Anterior cingulate cortex (tissue), 58 donors: ENCODE measurements at regions not wholly inside any gene's neighbourhood (a gene's known extent, or its start where the extent isn't known, plus 50 kb on each side); places are given as distances from the start of the nearest gene placed in this dataset.
"Not testable (repeated sequence)": the region's sequence is repeated elsewhere in the genome, so short reads cannot be mapped to it uniquely, and the experiment has no call there.

ENCODE experiments used
- DNase-seq, 58 donors: peaks; one replicate each; lab custom pipeline; 2025; lab: John Stamatoyannopoulos, UW

DNA sequence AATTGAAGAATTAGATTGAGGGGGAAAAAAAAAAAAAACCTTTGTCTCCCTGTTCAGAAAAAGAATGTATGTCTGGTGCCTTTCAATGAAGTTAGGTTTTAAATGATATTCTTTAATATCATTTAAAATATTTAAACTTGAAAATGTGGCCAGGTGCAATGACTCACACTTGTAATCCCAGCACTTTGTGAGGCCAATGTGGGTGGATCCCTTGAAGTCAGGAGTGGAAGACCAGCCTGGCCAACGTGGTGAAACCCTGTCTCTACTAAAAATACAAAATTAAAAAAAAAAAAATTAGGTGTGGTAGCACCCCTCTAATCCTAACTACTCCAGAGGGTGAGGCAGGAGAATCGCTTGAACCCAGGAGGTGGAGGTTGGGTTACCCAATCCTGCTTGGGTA lies 111.1 kb upstream of the RASA1 start:
- DNase-seq: no peak

- no peak for DNase-seq
Observed at GRCh38 chr5:87164409-87164808, 103.3 kb upstream of the RASA1 start.

- no peak for DNase-seq
Observed at GRCh38 chr5:87169300-87169991, 98.2 kb upstream of the RASA1 start.

DNA sequence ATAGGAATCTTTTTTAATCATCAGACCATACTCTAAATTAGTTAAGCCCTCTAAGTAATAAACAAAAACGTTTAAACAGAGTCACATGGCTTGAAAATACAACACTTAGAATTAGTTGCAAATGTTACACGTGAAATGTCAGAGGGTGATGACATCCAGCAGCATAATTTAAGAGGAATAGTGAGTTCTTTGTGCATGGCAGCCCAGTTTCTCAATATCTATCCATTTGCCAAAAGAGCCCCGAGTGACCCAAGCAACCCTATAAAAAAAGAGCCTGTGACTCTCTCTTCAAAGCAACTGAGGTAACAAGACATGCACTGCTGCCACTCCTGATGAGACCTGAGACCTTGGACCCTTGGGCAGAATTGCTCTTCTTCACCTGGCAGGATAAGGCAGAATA lies 96.9 kb upstream of the RASA1 start:
- no peak for DNase-seq

- DNase-seq: no peak
Observed at GRCh38 chr5:87182649-87183048, 85.0 kb upstream of the RASA1 start.

DNA sequence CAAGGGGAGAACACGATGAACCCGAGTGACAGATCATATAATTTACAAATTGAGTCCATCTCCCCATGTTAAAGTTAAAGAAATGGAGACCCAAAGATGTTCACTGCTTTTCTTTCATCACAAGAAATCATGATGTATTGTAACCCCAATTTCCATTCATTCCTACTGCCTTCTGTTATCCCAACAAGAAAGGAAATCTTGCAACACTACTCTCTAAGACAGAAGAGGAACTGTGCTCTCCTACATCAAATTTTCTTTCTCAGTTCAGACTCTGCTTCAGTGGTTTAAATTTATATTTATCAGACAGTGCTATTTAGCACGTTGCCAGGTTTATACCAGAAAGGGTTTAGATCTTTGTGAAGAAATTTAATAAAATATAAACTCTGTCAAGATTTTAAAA lies 83.8 kb upstream of the RASA1 start:
- DNase-seq: no peak

- no peak for DNase-seq
Observed at GRCh38 chr5:87184605-87185004, 83.1 kb upstream of the RASA1 start.

- DNase-seq: no peak
Observed at GRCh38 chr5:87185838-87186237, 81.8 kb upstream of the RASA1 start.

GRCh38 chr5:87188391-87188790 lies 79.3 kb upstream of the RASA1 start:
- DNase-seq: peak in 1 of 58 donors; percentile 20

- no peak for DNase-seq
Observed at GRCh38 chr5:87190041-87190440, 77.6 kb upstream of the RASA1 start.

- DNase-seq: no peak
Observed at GRCh38 chr5:87190687-87191086, 77.0 kb upstream of the RASA1 start.

- no peak for DNase-seq
Observed at GRCh38 chr5:87191645-87192044, 76.0 kb upstream of the RASA1 start.

DNA sequence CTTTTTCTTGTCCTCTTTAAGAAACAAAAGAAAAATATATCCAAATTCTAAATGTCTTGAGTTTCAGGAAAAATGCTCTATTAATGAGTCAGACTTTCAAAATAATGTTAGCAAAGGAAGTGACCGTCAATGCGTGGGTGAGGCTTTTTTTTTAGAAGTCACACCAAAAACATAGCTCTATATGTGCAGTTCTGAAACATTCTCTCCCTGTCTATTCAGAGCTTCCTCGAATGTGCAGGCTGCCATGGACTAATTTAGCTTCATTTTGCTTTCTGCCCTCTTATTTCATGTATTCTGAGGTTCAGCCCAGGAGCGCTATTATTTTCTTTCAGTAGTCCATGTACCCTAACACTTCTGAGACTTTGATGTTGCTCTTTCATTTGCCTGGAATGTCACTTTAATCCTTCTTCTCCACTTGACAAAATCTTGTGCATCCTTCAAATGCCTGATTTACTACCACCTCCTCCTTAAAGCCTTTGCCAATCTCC lies 72.5 kb upstream of the RASA1 start:
- no peak for DNase-seq

DNA sequence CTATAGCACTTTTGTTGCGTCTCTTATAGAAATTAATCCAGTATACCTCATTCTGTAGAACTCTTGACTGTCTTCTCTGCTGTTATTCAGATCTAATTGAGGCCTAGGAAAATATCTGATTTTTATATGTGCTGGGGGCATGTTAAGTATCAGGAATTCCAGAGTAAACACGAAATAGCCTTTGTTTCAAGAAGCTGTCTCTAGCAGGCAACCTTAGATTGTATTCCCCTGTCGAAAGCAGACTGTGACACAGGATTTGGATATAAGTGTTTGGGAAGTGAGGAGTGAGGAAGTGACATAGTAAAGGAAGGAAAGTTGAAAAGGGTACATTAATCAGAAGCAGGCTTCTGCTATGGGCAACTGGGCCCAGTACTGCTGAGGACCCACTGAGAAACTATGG lies 72.1 kb upstream of the RASA1 start:
- no peak for DNase-seq

- DNase-seq: peak in 2 of 58 donors; percentile 11 to 27
Observed at GRCh38 chr5:87198010-87198409, 69.7 kb upstream of the RASA1 start.

DNA sequence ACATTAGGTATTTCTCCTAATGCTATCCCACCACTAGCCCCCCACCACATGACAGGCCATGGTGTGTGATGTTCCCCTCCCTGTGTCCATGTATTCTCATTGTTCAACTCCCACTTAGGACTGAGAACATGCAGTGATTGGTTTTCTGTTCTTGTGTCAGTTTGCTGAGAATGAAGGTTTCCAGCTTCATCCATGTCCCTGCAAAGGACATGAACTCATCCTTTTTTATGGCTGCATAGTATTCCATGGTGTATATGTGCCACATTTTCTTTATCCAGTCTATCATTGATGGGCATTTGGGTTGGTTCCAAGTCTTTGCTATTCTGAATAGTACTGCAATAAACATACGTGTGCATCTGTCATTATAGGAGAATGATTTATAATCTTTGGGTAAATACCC lies 68.4 kb upstream of the RASA1 start:
- DNase-seq: not testable (repeated sequence)

DNA sequence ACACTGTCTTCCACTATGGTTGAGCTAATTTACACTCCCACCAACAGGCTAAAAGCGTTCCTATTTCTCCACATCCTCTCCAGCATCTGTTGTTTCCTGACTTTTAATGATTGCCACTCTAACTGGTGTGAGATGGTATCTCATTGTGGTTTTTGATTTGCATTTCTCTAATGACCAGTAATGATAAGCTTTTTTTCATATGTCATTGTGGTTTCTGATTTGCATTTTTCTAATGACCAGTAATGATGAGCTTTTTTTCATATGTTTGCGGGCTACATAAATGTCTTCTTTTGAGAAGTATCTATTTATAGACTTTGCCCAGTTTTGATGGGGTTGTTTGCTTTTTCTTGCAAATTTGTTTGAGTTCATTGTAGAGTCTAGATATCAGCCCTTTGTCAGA lies 68.0 kb upstream of the RASA1 start:
- DNase-seq: not testable (repeated sequence)

DNA sequence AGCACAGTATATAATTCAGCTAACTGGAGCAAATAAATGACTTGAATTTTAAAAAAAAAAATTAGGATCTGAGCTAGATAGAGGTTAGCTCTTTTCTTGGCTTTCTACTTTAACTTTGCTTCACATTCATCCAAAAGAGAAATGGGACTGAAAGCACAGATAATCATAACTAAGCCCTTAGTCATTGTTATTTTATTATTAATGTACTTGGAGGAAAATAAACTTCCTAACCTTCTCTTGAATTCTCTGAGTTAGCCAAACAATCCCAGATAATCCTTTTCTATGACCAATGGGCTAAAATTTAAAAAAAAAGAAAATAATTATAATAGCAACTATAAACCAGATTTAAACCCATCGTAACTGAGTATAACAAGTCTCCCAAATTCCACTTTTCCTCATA lies 57.6 kb upstream of the RASA1 start:
- DNase-seq: no peak

- no peak for DNase-seq
Observed at GRCh38 chr5:87210743-87211142, 56.9 kb upstream of the RASA1 start.

- no peak for DNase-seq
Observed at GRCh38 chr5:87211676-87212075, 56.0 kb upstream of the RASA1 start.

DNA sequence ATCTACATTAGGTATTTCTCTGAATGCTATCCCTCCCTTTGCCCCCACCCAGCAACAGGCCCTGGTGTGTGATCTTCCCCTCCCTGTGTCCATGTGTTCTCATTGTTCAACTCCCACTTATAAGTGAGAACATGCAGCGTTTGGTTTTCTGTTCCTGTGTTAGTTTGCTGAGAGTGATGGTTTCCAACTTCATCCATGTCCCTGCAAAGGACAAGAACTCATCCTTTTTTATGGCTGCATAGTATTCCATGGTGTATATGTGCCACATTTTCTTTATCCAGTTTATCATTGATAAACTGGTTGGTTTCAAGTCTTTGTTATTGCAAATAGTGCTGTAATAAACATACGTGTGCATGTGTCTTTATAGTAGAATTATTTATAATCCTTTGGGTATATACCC lies 55.5 kb upstream of the RASA1 start:
- not testable (repeated sequence) for DNase-seq

- not testable (repeated sequence) for DNase-seq
Observed at GRCh38 chr5:87217480-87217879, 50.2 kb upstream of the RASA1 start.
